GM12892 (cell line): ENCODE measurements at regions not wholly inside any gene's neighbourhood (a gene's known extent, or its start where the extent isn't known, plus 50 kb on each side); places are given as distances from the start of the nearest gene placed in this dataset.

Source experiments
- POLR2A ChIP-seq: IDR thresholded peaks from 2 replicates; pipeline ENCODE4 v1.6.1; 2011; ENCODE audit warnings: low read depth, low read length, control low read depth
- POLR2AphosphoS5 ChIP-seq: IDR thresholded peaks from 2 replicates; pipeline ENCODE4 v1.6.1; 2011; ENCODE audit warnings: low read depth, low read length, control low read depth

DNA sequence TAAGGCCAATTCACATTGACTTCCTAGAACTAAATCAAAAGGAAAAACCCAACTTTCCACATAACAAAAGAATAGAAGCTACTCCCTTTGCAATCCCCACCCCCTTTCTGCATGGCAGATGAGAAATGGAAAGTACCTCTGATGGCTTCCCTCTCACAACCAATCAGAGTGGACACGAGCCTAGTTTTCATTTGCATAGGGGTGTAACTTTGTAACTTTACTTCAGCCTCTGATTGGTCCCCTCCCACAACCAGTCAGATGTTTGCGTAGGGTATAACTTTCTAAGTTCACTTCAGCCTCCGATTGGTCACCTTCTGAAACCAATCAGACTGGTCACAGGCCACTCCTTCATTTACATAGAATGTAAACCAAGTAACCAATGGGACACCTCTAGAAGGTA is 328.5 kb downstream of the CDH26 start:
- TF ChIP-seq POLR2AphosphoS5 (no peak), POLR2A (no peak)
